ENCODE measurements at regions not wholly inside any gene's neighbourhood (a gene's known extent, or its start where the extent isn't known, plus 50 kb on each side); places are given as distances from the start of the nearest gene placed in this dataset.
A peak's percentile ranks its signal among the peaks of the same experiment; 100 is the strongest.

DNA sequence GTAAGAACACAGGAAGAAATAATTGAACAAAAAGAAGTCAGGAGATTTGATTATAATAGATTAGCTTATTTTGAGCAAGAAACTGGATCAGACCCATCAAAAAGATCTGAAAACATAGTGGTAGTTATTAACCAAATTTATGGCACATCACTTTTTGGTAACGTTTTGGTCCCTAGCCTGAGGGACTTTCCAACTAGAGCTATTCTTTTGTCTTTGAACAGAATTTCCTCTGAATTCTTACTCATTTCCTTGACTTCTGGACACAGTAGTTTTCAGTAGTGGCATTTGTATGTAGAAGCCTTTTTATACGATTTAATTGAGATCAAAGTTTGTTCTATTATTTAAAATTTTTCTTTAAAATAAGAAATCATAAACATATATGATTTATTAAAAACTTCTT, 96.5 kb upstream of the PDGFD start:
- H3K4me3 ChIP-seq = no peak overlapping the region
- no peak overlapping the region for H3K27ac ChIP-seq
- H3K27me3 ChIP-seq = no peaks in the 10 kb centered on the region
- no peaks in the 10 kb centered on the region for H3K36me3 ChIP-seq
- H3K9me3 ChIP-seq = peaks cover 0 to 3% (median 0%) of the 10 kb centered on the region in 12 donors
- ATAC-seq (no peak), DNase-seq (no peak)
- peaks cover 0 to 15% (median 0%) of the 10 kb centered on the region in 12 donors for H3K4me1 ChIP-seq
- intact Hi-C loops (cut with DNase I) = no loop called here
- TF ChIP-seq, protein P1, sequence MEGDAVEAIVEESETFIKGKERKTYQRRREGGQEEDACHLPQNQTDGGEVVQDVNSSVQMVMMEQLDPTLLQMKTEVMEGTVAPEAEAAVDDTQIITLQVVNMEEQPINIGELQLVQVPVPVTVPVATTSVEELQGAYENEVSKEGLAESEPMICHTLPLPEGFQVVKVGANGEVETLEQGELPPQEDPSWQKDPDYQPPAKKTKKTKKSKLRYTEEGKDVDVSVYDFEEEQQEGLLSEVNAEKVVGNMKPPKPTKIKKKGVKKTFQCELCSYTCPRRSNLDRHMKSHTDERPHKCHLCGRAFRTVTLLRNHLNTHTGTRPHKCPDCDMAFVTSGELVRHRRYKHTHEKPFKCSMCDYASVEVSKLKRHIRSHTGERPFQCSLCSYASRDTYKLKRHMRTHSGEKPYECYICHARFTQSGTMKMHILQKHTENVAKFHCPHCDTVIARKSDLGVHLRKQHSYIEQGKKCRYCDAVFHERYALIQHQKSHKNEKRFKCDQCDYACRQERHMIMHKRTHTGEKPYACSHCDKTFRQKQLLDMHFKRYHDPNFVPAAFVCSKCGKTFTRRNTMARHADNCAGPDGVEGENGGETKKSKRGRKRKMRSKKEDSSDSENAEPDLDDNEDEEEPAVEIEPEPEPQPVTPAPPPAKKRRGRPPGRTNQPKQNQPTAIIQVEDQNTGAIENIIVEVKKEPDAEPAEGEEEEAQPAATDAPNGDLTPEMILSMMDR (IDR thresholded peaks at IDR 0.05) = no peak
- TF ChIP-seq POLR2A (IDR thresholded peaks at IDR 0.05) = no peak
- 54 to 63% (median 60%) methylated on average over 2 of the region's 2 CpGs for WGBS, 4 donors

DNA sequence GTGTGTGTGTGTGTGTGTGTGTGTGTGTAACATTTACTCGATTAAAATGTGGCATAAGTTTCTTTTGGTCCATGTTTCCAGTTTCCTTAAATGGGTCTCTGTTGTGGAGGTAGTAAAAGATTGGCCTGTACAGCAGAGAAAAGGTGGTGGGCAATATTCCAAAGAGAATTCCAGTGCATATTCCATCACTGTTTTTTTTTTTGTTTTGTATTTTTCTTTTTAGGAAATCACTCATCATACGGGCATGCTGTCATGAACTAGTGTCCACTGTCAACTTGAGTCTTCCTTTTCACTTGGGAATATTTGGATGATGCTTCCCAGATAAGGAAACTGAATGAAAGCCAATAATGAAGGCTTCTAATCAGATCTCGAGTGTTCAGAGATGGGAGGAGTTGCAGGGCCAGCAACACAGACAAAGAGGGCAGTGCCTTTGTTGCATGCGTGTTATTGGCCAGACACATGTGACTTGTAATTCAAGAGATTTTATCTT, 95.2 kb upstream of the PDGFD start:
- Histone ChIP-seq H3K4me1 (peaks cover 0 to 15% (median 0%) of the 10 kb centered on the region in 12 donors), H3K9me3 (no peaks in the 10 kb centered on the region), H3K27ac (no peak overlapping the region), H3K27me3 (no peaks in the 10 kb centered on the region), H3K4me3 (no peak overlapping the region), H3K36me3 (no peaks in the 10 kb centered on the region)
- no peak for TF ChIP-seq POLR2A (IDR thresholded peaks at IDR 0.05)
- TF ChIP-seq, protein P1 (IDR thresholded peaks at IDR 0.05) = no peak
- WGBS, 4 donors = 54 to 64% (median 58%) methylated on average over 4 of the region's 4 CpGs
- intact Hi-C loops (cut with DNase I) = loop anchor here in 2 of 10 donors (10.0 kb wide), 1 partner anchor 1606 kb away; no protein-coding TSS in a partner anchor
- ATAC-seq (no peak), DNase-seq (no peak)

DNA sequence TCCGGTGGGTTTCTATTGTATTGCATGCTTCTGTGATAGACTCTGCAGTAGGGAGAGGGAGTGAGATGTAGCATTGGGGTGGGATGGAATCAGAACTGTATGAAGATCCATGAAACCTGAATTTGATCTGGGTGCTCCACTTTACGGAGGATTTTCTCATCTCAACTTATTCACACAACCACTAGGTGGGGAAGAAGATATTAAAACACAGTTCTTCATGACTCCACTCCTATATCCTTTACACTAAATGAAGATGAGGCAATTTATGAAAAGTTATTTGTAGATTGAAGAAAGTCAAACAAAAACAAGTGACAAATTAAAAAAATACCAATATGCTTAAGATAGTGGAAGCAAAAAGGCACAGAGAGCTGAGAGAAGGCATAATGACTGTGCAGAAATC, 92.6 kb upstream of the PDGFD start:
- Histone ChIP-seq H3K36me3 (no peaks in the 10 kb centered on the region), H3K27me3 (no peaks in the 10 kb centered on the region), H3K27ac (no peak overlapping the region), H3K4me3 (no peak overlapping the region), H3K4me1 (peaks cover 0 to 15% (median 0%) of the 10 kb centered on the region in 12 donors), H3K9me3 (no peaks in the 10 kb centered on the region)
- ATAC-seq (no peak), DNase-seq (no peak)
- TF ChIP-seq POLR2A (IDR thresholded peaks at IDR 0.05) = no peak
- TF ChIP-seq, protein P1 (IDR thresholded peaks at IDR 0.05) = peak in 7 of 12 donors; percentile 8 to 31 (median 25)
- 67 to 71% (median 70%) methylated on average over 2 of the region's 2 CpGs for WGBS, 4 donors
- intact Hi-C loops (cut with DNase I) = loop anchor here in 2 of 10 donors (10.0 kb wide), 1 partner anchor 1608 kb away; no protein-coding TSS in a partner anchor

DNA sequence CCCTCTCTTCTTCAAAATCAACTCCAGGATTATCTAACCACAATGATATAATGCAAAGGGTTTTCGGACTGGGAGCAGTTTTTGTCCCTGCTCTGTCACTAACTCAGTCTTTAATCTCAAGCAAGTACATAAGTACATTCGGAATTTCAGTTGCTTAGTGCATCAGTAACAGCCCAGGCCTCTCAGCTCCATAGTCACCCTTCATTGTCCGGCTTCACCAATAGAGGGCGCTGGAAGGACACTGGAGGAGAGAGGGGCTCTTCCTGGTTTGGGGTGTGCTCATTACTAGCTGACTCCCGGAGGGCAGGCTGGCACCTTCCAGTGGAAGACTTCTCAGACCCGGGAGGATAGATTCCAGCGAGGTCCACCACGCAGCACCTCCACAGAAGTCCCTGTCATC, 90.4 kb upstream of the PDGFD start:
- no peak for TF ChIP-seq POLR2A (IDR thresholded peaks at IDR 0.05)
- TF ChIP-seq, protein P1 (IDR thresholded peaks at IDR 0.05) = peak; percentile 27 to 56 (median 44)
- Histone ChIP-seq H3K9me3 (no peaks in the 10 kb centered on the region), H3K27me3 (no peaks in the 10 kb centered on the region), H3K36me3 (no peaks in the 10 kb centered on the region), H3K4me3 (no peak overlapping the region), H3K4me1 (peaks cover 0 to 7% (median 0%) of the 10 kb centered on the region in 12 donors), H3K27ac (no peak overlapping the region)
- 26 to 33% (median 30%) methylated on average over 8 of the region's 8 CpGs for WGBS, 4 donors
- DNase-seq (peak in 4 of 5 donors; percentile 18 to 37 (median 24)), ATAC-seq (peak in 2 of 4 donors; percentile 62 to 76)
- intact Hi-C loops (cut with DNase I) = loop anchor here in 2 of 10 donors (10.0 kb wide), 1 partner anchor 1610 kb away; no protein-coding TSS in a partner anchor
